Transverse colon (tissue), 4 donors: ENCODE measurements at regions not wholly inside any gene's neighbourhood (a gene's known extent, or its start where the extent isn't known, plus 50 kb on each side); places are given as distances from the start of the nearest gene placed in this dataset.

ENCODE experiments used
- POLR2A ChIP-seq: fragments of 450-650 bp; IDR thresholded peaks from one replicate; pipeline ENCODE4 v1.6.1; 2016; ENCODE audit warnings: antibody characterized with exemption, mild to moderate bottlenecking, moderate library complexity
- POLR2AphosphoS5 ChIP-seq, 3 donors: sonication (generic); formaldehyde crosslinking; IDR thresholded peaks; one replicate each; pipeline ENCODE4 v1.6.1; 2016; ENCODE audit warnings: antibody characterized with exemption in 3 of 3
- TF ChIP-seq, protein P1 (sequence below), 5 experiments: fragments of 200-600 bp in 3 of 5; fragments of 450-650 bp in 2 of 5; sonication (generic) in 3 of 5; IDR thresholded peaks; 1 replicate in 2 of 5; 2 replicates in 3 of 5; pipeline ENCODE4 v1.5.1; 2016 to 2017; ENCODE audit warnings: antibody characterized with exemption in 5 of 5, inconsistent platforms in 3 of 5, mild to moderate bottlenecking in 2 of 5, moderate library complexity in 1 of 5

DNA sequence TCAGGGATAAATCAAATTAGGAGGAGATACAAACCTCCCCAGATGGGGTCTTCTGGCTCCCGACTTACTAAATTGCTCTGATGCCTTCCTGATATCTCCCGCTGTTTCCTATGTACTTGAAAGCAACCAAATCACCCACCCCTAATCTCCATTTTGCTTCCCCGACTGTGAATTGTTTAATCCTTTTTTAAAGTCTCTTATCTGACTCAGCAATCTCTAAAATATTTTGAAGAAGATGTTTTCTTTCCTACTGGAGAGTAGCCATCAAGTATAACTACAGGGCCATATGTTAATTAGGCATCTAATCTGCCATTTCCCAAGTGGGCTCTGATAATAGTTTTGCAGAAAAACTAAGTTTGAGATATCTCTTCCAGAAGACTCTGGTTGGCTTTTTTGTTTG, 365.2 kb upstream of the MAF start:
- TF ChIP-seq, protein P1, sequence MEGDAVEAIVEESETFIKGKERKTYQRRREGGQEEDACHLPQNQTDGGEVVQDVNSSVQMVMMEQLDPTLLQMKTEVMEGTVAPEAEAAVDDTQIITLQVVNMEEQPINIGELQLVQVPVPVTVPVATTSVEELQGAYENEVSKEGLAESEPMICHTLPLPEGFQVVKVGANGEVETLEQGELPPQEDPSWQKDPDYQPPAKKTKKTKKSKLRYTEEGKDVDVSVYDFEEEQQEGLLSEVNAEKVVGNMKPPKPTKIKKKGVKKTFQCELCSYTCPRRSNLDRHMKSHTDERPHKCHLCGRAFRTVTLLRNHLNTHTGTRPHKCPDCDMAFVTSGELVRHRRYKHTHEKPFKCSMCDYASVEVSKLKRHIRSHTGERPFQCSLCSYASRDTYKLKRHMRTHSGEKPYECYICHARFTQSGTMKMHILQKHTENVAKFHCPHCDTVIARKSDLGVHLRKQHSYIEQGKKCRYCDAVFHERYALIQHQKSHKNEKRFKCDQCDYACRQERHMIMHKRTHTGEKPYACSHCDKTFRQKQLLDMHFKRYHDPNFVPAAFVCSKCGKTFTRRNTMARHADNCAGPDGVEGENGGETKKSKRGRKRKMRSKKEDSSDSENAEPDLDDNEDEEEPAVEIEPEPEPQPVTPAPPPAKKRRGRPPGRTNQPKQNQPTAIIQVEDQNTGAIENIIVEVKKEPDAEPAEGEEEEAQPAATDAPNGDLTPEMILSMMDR (IDR thresholded peaks at IDR 0.05): no peak
- TF ChIP-seq POLR2A (no peak), POLR2AphosphoS5 (IDR thresholded peaks at IDR 0.05) (no peak)
